ENCODE measurements at regions not wholly inside any gene's neighbourhood (a gene's known extent, or its start where the extent isn't known, plus 50 kb on each side); places are given as distances from the start of the nearest gene placed in this dataset.

- DNase-seq: no peak
- Mint-ChIP-seq H3K27ac (no peak overlapping the region), H3K27me3 (ENCODE audit: low read depth) (no peaks in the 10 kb centered on the region), H3K36me3 (ENCODE audit: low read depth) (no peaks in the 10 kb centered on the region), H3K9me3 (no peaks in the 10 kb centered on the region), H3K4me1 (ENCODE audit: low read depth) (no peaks in the 10 kb centered on the region), H3K4me3 (no peak overlapping the region)
- intact Hi-C loops (cut with micrococcal nuclease): no loop called here
- CTCF ChIA-PET: interaction anchor here (1.4 kb wide), 1 partner anchor 7 kb away, joined by 5 read pairs; no protein-coding TSS in a partner anchor
These were observed 201.8 kb upstream of the TPM1 start for GRCh38 chr15:62840526-62841268.

- no peak for DNase-seq
- CTCF ChIA-PET: no interaction called here
- H3K27ac Mint-ChIP-seq: no peak overlapping the region
- no peaks in the 10 kb centered on the region for H3K4me1 Mint-ChIP-seq (ENCODE audit: low read depth)
- no peaks in the 10 kb centered on the region for H3K27me3 Mint-ChIP-seq (ENCODE audit: low read depth)
- H3K4me3 Mint-ChIP-seq: no peak overlapping the region
- intact Hi-C loops (cut with micrococcal nuclease): no loop called here
- no peaks in the 10 kb centered on the region for H3K9me3 Mint-ChIP-seq
- no peaks in the 10 kb centered on the region for H3K36me3 Mint-ChIP-seq (ENCODE audit: low read depth)
These were observed 201.3 kb upstream of the TPM1 start for GRCh38 chr15:62841269-62841628.

DNA sequence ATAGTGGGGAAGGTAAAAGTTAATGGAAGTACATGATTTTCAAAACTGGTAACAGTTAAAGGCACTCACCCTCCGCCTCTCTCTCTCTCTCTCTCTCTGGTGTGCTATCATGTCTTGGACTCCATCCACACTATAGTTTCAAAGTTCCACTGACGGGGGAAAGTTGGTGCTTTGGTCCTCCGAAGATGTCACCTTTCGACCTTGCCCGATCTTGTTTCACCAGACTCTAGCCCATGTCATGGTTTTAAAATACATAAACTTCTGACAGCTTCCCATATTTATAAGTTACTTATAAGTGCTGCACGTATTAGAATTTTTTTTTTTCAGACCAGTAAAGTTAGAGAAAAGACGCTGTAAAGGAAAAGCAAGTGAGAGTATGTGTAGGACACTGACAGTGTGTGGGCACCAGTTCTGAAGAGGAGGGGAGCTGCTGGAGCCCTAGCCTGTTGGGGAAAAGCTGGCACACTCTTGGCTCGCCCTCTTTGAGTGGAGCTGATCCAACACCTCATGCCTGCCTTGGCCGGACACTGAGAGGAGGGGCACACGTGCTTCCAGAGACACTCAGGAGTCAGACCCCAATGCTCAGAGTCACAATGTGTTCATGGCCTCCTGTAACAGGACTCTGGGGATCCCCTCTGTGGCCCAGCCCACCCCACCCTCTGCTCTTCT lies 200.5 kb upstream of the TPM1 start:
- Mint-ChIP-seq H3K27ac (no peak overlapping the region), H3K4me3 (no peak overlapping the region), H3K36me3 (ENCODE audit: low read depth) (no peaks in the 10 kb centered on the region), H3K9me3 (no peaks in the 10 kb centered on the region), H3K27me3 (ENCODE audit: low read depth) (no peaks in the 10 kb centered on the region), H3K4me1 (ENCODE audit: low read depth) (no peaks in the 10 kb centered on the region)
- intact Hi-C loops (cut with micrococcal nuclease): no loop called here
- no peak for DNase-seq
- CTCF ChIA-PET: interaction anchor here (0.8 kb wide), 1 partner anchor 206 kb away, joined by 3 read pairs; no protein-coding TSS in a partner anchor

DNA sequence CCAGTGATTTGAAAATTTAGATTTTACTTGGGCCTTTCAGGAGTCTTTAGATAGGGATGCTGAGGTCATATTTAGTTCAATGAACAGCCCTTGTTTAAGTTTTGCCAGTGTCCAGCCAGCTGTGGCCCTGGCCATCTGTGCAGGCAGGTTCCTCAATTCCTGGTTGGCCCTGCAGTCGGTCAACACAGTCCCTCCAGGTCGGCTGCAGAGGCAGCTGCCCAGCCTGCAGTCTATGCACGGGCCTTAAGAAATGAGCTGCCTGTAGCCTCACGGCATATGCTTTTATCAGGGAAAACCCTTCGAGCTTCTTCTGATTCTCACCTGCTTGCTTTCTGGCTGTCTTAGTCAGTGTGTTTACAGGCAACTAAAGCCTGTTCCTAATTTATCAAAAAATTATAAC lies 199.2 kb upstream of the TPM1 start:
- H3K27ac Mint-ChIP-seq: no peak overlapping the region
- intact Hi-C loops (cut with micrococcal nuclease): no loop called here
- no peaks in the 10 kb centered on the region for H3K36me3 Mint-ChIP-seq (ENCODE audit: low read depth)

DNA sequence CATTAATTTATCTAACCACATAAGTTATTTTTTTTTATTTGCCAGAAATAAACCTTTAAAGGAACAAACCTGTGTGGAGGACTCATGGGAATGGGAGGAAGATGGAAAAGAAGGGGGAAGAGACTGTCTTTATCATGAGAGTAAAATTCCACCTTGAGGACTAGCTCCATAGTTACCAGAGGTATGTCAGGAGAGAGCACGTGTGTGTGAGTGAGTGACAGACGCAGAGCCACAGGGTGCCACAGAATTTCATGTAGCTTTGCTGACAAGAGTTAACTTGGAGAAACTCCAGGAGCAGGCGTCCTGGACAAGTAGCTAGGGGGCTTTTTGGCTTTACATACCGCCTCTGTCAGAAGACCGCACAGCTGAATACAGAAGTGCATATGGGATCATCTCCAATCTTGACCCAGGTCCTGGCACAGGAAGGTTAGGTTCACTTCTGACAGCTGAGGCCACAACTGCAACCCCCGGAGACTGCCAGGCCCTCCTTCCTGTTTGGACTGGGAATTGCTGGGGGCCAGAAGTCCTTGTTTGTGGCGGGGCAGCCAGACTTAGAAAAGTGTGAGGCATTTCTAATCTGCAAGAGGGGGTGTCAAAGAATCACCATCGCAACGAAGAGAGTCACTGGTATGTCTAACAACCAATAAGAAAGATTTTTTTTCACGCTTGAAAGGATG lies 197.8 kb upstream of the TPM1 start:
- Mint-ChIP-seq H3K27ac (no peak overlapping the region), H3K9me3 (no peaks in the 10 kb centered on the region), H3K36me3 (ENCODE audit: low read depth) (no peaks in the 10 kb centered on the region), H3K4me3 (no peak overlapping the region), H3K27me3 (ENCODE audit: low read depth) (peaks cover 2% of the 10 kb centered on the region), H3K4me1 (ENCODE audit: low read depth) (no peaks in the 10 kb centered on the region)
- CTCF ChIA-PET: interaction anchor here (1.5 kb wide), 1 partner anchor 203 kb away, joined by 3 read pairs; no protein-coding TSS in a partner anchor
- intact Hi-C loops (cut with micrococcal nuclease): no loop called here
- DNase-seq: no peak

More for the DNA sequence above, 199.2 kb upstream of the TPM1 start:
- Mint-ChIP-seq H3K4me3 (no peak overlapping the region), H3K9me3 (no peaks in the 10 kb centered on the region), H3K4me1 (ENCODE audit: low read depth) (no peaks in the 10 kb centered on the region), H3K27me3 (ENCODE audit: low read depth) (no peaks in the 10 kb centered on the region)
- CTCF ChIA-PET: interaction anchor here (0.7 kb wide), 1 partner anchor 248 kb away, joined by 3 read pairs; no protein-coding TSS in a partner anchor
- no peak for DNase-seq

- Mint-ChIP-seq H3K27me3 (ENCODE audit: low read depth) (peaks cover 2% of the 10 kb centered on the region), H3K4me3 (no peak overlapping the region), H3K36me3 (ENCODE audit: low read depth) (no peaks in the 10 kb centered on the region), H3K4me1 (ENCODE audit: low read depth) (no peaks in the 10 kb centered on the region), H3K9me3 (no peaks in the 10 kb centered on the region), H3K27ac (no peak overlapping the region)
- no peak for DNase-seq
- CTCF ChIA-PET: interaction anchor here (0.6 to 1.5 kb wide), 5 partner anchors 193 to 417 kb away, joined by 3 to 4 read pairs (median 3); no protein-coding TSS in a partner anchor
- intact Hi-C loops (cut with micrococcal nuclease): no loop called here
These were observed 197.1 kb upstream of the TPM1 start for GRCh38 chr15:62845241-62846126.

DNA sequence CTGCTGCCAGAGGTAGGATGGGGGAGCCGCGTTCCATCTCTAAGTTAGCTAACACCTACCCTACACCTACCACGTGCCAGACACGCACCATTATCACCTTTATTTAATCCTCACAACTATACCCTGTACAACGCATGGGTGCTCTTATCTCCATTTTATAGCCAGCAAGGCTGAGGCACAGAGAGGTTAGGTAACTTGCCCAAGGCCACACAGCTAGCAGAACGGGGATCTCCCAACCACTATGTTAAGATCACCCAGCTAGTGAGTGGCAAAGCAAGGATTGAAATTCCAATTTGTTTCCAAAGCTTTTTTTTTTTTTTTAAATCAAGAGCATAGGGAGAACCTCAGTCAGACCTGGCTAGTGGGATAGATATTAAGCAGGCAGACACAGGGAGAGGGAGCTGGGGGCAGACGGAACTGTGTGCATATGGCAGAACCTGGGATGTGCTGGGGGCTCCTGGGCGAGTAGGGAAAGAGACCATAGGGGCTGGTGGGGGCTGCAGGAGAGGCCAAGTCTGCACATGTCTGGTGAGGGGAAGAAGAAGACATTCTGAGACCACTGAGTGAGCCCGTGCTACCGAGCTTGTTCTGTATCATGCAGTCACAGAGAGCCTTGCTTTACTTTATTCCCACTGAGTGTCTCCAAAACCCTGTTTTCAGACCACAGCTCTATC lies 196.3 kb upstream of the TPM1 start:
- CTCF ChIA-PET: interaction anchor here (0.6 kb wide), 4 partner anchors 192 to 416 kb away, joined by 3 to 4 read pairs (median 3); no protein-coding TSS in a partner anchor
- H3K36me3 Mint-ChIP-seq (ENCODE audit: low read depth): no peaks in the 10 kb centered on the region
- no peaks in the 10 kb centered on the region for H3K9me3 Mint-ChIP-seq
- H3K4me1 Mint-ChIP-seq (ENCODE audit: low read depth): no peaks in the 10 kb centered on the region
- intact Hi-C loops (cut with micrococcal nuclease): no loop called here
- H3K27ac Mint-ChIP-seq: no peak overlapping the region
- no peak overlapping the region for H3K4me3 Mint-ChIP-seq
- H3K27me3 Mint-ChIP-seq (ENCODE audit: low read depth): peaks cover 2% of the 10 kb centered on the region
- DNase-seq: no peak

GRCh38 chr15:62846805-62847495 lies 195.6 kb upstream of the TPM1 start:
- CTCF ChIA-PET: interaction anchor here (0.6 to 1.9 kb wide), 4 partner anchors 7 to 385 kb away, joined by 3 to 6 read pairs (median 4); no protein-coding TSS in a partner anchor
- intact Hi-C loops (cut with micrococcal nuclease): no loop called here
- no peak overlapping the region for H3K27ac Mint-ChIP-seq
- no peaks in the 10 kb centered on the region for H3K9me3 Mint-ChIP-seq
- peaks cover 2% of the 10 kb centered on the region for H3K27me3 Mint-ChIP-seq (ENCODE audit: low read depth)
- H3K36me3 Mint-ChIP-seq (ENCODE audit: low read depth): no peaks in the 10 kb centered on the region
- no peaks in the 10 kb centered on the region for H3K4me1 Mint-ChIP-seq (ENCODE audit: low read depth)
- no peak overlapping the region for H3K4me3 Mint-ChIP-seq
- DNase-seq: no peak

GRCh38 chr15:62847900-62848489 lies 194.6 kb upstream of the TPM1 start:
- H3K27ac Mint-ChIP-seq: no peak overlapping the region
- H3K36me3 Mint-ChIP-seq (ENCODE audit: low read depth): no peaks in the 10 kb centered on the region
- intact Hi-C loops (cut with micrococcal nuclease): loop anchor here (1.0 kb wide), 1 partner anchor 245 kb away; no protein-coding TSS in a partner anchor
- no peak overlapping the region for H3K4me3 Mint-ChIP-seq
- H3K27me3 Mint-ChIP-seq (ENCODE audit: low read depth): peaks cover 2% of the 10 kb centered on the region
- H3K9me3 Mint-ChIP-seq: no peaks in the 10 kb centered on the region
- DNase-seq: peak; percentile 78
- no peaks in the 10 kb centered on the region for H3K4me1 Mint-ChIP-seq (ENCODE audit: low read depth)
- CTCF ChIA-PET: interaction anchor here (1.4 to 1.9 kb wide), 3 partner anchors 8 to 246 kb away, joined by 5 to 8 read pairs (median 6); no protein-coding TSS in a partner anchor

DNA sequence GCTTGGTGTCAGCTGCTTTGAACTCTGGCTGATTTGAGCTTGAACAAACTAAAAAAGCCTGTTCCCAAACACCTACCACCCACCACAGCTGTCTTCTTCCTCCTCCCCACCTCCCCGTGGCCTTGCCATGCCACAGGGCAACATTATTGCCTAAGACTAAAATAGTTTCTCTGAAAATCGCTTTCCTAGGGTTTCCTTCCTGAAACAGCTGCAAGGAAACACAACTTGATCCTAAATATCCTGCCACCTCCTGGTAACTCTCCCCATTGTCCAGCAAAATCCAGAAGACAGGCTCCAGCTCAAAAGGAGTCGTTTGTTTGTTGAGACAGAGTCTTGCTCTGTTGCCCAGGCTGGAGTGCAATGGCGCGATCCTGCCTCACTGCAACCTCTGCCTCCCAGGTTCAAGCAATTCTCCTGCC lies 193.9 kb upstream of the TPM1 start:
- no peak for DNase-seq
- Mint-ChIP-seq H3K36me3 (ENCODE audit: low read depth) (no peaks in the 10 kb centered on the region), H3K9me3 (no peaks in the 10 kb centered on the region), H3K27me3 (ENCODE audit: low read depth) (peaks cover 2% of the 10 kb centered on the region), H3K27ac (no peak overlapping the region), H3K4me3 (no peak overlapping the region), H3K4me1 (ENCODE audit: low read depth) (no peaks in the 10 kb centered on the region)
- intact Hi-C loops (cut with micrococcal nuclease): loop anchor here (1.0 kb wide), 1 partner anchor 245 kb away; no protein-coding TSS in a partner anchor
- CTCF ChIA-PET: interaction anchor here (0.5 to 1.9 kb wide), 4 partner anchors 9 to 246 kb away, joined by 3 to 8 read pairs (median 6); no protein-coding TSS in a partner anchor

Data from activated naive CD4-positive, alpha-beta T cell treated with anti-CD3 and anti-CD28 coated beads for 36 hours (primary cell).